Caki2 (cell line): ENCODE measurements at regions not wholly inside any gene's neighbourhood (a gene's known extent, or its start where the extent isn't known, plus 50 kb on each side); places are given as distances from the start of the nearest gene placed in this dataset.
"Not testable (repeated sequence)": the region's sequence is repeated elsewhere in the genome, so short reads cannot be mapped to it uniquely, and the experiment has no call there.

ENCODE experiments used
- DNase-seq: peaks from one replicate; pipeline ENCODE4 v3.0.0-alpha.2; 2015; ENCODE audit warnings: low read depth
- in situ Hi-C: cut with HindIII; loops from 2 replicates; pipeline ENCODE4 v1.10.0; 2016; ENCODE audit warnings: low sequenced_read_pairs, low pct_unique_long_range_greater_than_20kb, mixed read lengths

DNA sequence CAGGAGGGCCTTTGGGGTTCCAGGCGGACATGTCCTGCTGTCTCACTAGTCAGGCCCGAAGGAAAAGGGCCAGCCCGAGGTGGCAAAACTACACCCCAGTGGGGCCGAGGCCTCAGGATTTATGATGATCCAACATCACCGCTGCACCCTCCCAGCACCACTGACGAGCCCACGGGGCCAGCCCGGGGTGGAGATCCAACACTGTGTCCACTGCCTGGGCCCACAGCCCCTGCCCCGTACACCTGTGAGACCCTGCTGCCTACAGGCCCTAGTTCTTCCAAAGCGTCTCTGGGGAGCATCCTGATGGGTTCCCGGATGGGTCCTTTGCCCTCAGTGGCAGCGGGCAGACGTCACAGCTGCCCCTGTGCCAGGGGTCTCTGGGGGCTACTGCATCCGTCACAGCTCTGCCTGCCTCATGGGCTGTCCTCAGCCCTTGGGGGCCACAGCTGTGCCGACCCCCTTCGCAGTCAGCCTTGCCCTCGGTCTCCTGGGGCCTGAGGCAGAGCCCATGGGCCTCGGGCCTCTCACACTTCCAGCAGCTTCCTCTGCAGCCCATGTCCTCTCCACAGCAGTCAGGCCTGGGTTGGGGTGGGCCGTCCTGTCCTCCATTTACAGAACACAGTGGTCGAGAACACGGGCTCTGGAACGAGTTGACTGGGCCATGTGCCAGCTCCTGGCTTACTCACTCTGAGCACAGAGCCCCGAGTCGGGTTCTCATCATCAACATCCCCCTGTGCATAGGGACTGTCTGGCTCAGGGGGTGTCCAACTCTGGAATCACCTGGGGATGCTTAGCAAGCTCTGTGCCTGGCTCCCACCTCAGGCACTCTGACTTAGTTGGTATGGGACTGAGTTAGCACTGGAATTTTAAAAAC is 64.9 kb downstream of the FOXL3 start:
- in situ Hi-C loops: no loop called here
- no peak for DNase-seq

- no peak for DNase-seq
- in situ Hi-C loops: no loop called here
These were observed 65.6 kb downstream of the FOXL3 start for GRCh38 chr7:355568-355967.

GRCh38 chr7:356087-356486 is 66.1 kb downstream of the FOXL3 start:
- no peak for DNase-seq
- in situ Hi-C loops: no loop called here

- DNase-seq: no peak
- in situ Hi-C loops: no loop called here
These were observed 66.9 kb downstream of the FOXL3 start for GRCh38 chr7:356691-357462.

DNA sequence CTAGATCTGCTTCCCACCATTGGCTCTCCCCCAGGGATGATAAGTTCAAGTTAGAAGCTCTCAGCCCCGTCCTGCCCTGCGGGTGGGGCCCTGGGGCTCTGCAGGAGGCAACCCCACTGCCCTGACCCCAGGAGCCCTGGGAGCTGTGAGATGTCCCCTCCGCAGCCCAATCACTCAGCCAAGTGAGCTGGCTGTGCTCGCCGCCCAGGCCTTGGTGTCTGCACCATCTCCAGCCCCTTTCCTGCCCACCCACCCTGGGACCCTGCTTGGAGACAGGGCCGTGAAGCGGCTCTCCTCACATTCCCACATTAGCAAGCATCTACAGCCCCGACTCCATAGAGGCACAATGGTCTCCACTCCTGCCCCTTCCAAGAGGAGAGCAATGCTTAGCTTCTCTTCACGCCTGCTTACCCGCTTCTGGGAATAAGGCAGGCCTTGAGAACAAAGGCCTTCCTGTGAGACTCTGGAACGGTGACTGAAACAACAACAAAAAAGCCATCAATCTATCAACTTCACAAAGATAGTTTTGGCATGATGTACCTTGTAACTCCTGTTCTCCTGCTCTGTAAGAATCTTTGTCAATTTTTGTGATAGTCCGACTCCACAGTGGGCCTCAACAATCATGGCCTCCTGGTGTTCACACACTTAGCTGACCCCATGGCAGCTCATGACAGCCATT is 67.7 kb downstream of the FOXL3 start:
- in situ Hi-C loops: no loop called here
- DNase-seq: no peak

DNA sequence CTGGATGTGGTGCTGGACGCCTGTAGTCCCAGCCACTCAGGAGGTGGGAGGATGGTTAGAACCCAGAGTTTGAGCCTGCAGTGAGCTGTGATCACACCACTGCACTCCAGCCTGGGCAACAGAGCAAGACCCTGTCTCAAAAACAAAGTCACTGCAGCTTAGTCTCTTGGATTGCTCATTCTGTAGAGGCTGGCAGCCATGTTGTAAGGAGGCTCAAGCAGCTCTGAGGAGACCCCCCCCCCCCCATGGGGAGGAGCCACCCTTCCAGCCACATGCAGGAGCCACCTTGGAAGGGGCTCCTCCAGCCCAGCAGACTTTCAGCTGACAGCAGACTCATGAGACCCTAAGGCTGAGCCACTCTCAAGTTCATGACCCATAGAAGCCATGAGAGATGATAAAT is 68.4 kb downstream of the FOXL3 start:
- DNase-seq: no peak
- in situ Hi-C loops: no loop called here

GRCh38 chr7:359226-359765 is 69.3 kb downstream of the FOXL3 start:
- no peak for DNase-seq
- in situ Hi-C loops: no loop called here

GRCh38 chr7:359766-360361 is 69.9 kb downstream of the FOXL3 start:
- in situ Hi-C loops: no loop called here
- DNase-seq: no peak

DNA sequence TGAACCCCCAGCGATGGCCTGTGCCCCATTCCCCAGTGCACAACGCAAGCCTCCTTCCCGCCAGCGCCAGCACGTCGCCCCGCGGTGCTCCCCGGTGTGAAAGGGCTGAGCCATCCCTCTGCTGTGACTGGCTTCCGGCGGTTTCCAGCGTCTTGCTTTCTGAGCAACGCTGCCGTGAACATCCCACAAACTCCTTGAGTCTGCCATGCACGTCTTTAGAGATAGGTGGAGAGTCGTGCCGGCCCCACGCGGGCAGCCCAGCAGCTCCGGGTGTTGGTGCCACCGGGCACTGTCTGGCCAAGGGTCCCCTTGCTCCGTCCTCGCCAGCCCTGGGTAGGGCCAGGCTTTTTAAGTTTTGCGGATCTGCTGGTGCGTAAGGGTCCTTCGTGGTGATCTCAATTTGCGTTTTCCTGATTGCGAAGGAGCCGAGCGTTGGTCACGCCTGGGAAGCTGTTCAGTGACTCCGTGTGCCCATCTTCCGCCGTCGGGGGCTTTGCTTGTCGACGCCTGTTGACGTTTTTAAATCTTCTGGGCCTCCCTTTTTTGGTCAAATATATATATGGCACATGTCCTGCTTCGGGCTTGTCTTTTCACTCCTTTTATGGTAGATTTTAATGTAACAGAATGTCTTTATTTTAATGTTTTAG is 70.6 kb downstream of the FOXL3 start:
- DNase-seq: no peak
- in situ Hi-C loops: no loop called here

- DNase-seq, in situ Hi-C loops: not testable (repeated sequence)
These were observed 71.2 kb downstream of the FOXL3 start for GRCh38 chr7:361182-361581.

DNA sequence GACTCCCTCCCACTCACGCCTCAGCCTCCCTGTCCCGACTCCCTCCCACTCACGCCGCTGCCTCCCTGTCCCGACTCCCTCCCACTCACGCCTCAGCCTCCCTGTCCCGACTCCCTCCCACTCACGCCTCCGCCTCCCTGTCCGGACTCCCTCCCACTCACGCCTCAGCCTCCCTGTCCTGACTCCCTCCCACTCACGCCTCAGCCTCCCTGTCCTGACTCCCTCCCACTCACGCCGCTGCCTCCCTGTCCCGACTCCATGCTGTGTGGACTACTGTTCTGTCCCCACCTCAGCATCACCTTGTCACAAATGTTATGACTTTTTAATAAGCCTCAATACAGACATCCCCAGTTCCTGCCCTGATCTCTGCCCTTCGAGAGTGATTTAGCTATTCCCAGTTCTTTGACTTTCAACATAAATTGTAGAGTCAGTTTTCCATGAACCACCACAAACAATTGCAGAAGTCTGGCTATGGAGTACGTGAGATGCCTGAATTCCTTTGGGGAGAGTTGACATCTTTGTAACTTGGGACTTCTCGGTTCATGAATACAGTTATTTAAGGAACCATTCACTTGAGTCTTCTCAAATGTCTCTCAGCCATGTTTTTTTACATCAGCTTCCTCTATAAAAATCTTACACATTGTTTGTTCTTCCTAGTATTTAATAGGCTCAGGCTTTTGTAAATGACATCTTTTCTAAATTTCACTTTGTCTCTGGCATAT is 71.9 kb downstream of the FOXL3 start:
- in situ Hi-C loops: no loop called here
- no peak for DNase-seq

DNA sequence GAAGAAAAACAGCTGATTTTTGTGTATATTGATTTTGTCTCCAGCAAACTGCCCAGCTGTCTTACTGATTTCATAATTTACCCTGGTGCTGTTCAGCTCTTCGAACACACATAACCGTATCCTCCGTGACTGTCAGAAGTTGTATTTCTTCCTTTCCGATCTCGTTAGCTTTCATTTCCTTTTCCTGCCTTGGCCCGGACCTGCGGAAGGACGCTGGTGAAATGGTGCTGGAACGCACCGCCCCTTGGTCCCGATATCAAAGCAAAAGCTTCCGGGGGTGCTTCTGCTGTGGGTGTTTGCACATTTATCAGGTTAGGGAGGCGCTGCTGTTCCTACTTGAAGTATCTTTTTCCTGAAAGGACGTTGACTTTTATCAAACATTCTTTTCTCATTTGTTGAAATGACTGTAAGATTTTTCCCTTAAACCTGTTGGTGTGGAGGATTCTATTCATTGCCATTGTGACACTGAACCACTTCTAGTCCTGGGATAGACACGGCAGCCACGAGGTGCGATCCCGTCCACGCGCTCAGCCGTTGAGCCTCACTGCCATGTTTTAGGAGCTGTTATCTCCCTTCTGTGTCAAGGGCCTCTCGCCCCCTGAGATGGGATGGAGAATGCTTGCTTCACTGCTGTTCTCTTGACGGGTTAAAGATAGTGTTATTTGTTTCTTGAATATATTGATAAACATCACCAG is 72.6 kb downstream of the FOXL3 start:
- in situ Hi-C loops: no loop called here
- no peak for DNase-seq

GRCh38 chr7:363626-364025 is 73.7 kb downstream of the FOXL3 start:
- in situ Hi-C loops: no loop called here
- DNase-seq: no peak

- DNase-seq: no peak
- in situ Hi-C loops: no loop called here
These were observed 74.6 kb downstream of the FOXL3 start for GRCh38 chr7:364536-364935.

- in situ Hi-C loops: no loop called here
- no peak for DNase-seq
These were observed 75.6 kb downstream of the FOXL3 start for GRCh38 chr7:365593-365992.

DNA sequence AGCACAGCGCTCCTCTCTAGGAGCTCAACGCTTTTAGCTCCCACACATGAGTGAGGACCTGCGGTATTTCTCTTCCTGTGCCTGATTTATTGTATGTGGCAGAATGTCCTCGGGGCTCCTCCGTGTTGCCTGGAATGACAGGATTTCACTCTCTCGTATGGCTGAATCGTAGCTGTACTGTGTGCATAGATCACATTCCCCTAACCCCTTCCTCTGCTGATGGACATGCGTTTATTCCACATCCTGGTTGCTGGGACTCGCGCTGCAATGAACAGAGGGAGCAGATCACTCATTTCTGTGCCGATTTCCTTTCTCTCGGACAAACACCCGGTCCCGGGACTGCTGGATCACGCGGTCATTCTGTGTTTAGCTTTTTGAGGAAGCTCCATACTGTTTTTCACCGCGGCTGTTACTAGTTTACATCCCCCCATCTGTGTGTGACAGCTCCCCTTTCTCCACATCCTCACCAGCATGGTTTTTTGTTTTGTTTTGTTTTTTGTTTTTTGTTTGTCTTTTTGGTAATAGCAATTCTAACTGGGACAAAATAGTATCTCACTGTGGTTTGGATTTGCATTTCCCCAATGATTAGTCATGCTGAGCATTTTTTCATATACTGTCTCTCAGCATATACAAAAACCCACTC is 76.3 kb downstream of the FOXL3 start:
- no peak for DNase-seq
- in situ Hi-C loops: no loop called here
